Glutamatergic neuron (in vitro differentiated cells): ENCODE measurements at regions not wholly inside any gene's neighbourhood (a gene's known extent, or its start where the extent isn't known, plus 50 kb on each side); places are given as distances from the start of the nearest gene placed in this dataset.

Experiments
- DNase-seq: peaks from one replicate; pipeline ENCODE4 v3.0.0; 2022
- H3K27ac Mint-ChIP-seq: one replicate; pipeline ENCODE4 v1.8.0; 2020; ENCODE audit warnings: mild to moderate bottlenecking, mixed read lengths, inconsistent platforms; ENCODE audit not compliant: unreplicated experiment
- H3K27me3 Mint-ChIP-seq: one replicate; pipeline ENCODE4 v1.8.0; 2020; ENCODE audit warnings: mild to moderate bottlenecking, moderate library complexity, mixed read lengths, inconsistent platforms; ENCODE audit not compliant: unreplicated experiment
- H3K36me3 Mint-ChIP-seq: one replicate; pipeline ENCODE4 v1.8.0; 2020; ENCODE audit warnings: mild to moderate bottlenecking, mixed read lengths, inconsistent platforms; ENCODE audit not compliant: unreplicated experiment
- H3K4me1 Mint-ChIP-seq: one replicate; pipeline ENCODE4 v1.8.0; 2020; ENCODE audit warnings: mild to moderate bottlenecking, low read depth, mixed read lengths, inconsistent platforms; ENCODE audit not compliant: unreplicated experiment
- H3K4me3 Mint-ChIP-seq: one replicate; pipeline ENCODE4 v1.8.0; 2020; ENCODE audit warnings: mild to moderate bottlenecking, mixed read lengths, inconsistent platforms; ENCODE audit not compliant: unreplicated experiment
- H3K9me3 Mint-ChIP-seq: one replicate; pipeline ENCODE4 v1.8.0; 2020; ENCODE audit warnings: mild to moderate bottlenecking, moderate library complexity, mixed read lengths, inconsistent platforms; ENCODE audit not compliant: unreplicated experiment
- TF ChIP-seq, protein P1 (sequence below): fragments of 200-600 bp; sonication (generic); IDR thresholded peaks from one replicate; pipeline ENCODE4 v1.5.0; 2021; ENCODE audit not compliant: partially characterized antibody, unreplicated experiment

DNA sequence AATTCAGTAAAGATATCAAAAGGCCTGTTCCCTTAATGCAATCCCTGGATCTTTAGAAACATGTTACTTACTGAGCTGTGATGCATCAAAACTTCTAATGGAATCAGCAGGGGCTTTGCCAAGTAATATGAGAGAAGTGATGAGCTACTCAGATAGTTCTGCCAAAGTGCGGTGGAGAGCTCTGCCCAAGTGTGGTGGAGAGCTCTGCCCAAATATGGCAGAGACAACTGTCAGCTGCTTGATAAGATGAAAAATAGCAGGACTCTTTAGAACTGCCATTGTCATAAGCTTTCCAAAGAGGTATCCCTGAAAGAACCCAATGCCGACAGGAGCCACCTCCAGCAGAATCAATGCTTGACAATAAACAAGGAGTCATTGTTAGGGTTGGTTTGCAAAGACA, 167.9 kb upstream of the SLC39A10 start:
- H3K9me3 Mint-ChIP-seq: no peaks in the 10 kb centered on the region
- TF ChIP-seq, protein P1, sequence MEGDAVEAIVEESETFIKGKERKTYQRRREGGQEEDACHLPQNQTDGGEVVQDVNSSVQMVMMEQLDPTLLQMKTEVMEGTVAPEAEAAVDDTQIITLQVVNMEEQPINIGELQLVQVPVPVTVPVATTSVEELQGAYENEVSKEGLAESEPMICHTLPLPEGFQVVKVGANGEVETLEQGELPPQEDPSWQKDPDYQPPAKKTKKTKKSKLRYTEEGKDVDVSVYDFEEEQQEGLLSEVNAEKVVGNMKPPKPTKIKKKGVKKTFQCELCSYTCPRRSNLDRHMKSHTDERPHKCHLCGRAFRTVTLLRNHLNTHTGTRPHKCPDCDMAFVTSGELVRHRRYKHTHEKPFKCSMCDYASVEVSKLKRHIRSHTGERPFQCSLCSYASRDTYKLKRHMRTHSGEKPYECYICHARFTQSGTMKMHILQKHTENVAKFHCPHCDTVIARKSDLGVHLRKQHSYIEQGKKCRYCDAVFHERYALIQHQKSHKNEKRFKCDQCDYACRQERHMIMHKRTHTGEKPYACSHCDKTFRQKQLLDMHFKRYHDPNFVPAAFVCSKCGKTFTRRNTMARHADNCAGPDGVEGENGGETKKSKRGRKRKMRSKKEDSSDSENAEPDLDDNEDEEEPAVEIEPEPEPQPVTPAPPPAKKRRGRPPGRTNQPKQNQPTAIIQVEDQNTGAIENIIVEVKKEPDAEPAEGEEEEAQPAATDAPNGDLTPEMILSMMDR: no peak
- no peak overlapping the region for H3K4me3 Mint-ChIP-seq
- no peaks in the 10 kb centered on the region for H3K36me3 Mint-ChIP-seq
- no peak overlapping the region for H3K27ac Mint-ChIP-seq
- no peaks in the 10 kb centered on the region for H3K27me3 Mint-ChIP-seq
- H3K4me1 Mint-ChIP-seq: peaks cover 3% of the 10 kb centered on the region
- DNase-seq: no peak

DNA sequence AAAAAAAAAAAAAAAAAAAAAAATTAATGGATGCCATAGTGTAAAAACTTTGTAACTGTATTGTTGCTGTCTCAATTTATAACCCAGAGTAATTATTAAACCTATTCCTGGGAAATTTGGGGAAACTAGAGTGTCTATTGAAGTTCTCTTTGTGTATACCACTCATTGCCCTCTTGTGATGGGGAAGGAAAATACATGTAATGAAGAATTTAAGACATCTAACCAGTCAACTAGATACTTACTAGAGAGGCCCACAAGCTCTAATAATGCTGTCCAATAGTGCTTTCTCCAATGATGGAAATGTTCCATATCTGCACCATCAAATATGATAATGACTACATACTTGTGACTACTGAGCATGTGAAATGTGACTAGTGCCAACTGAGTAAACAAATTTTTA, 168.5 kb upstream of the SLC39A10 start:
- Mint-ChIP-seq H3K27me3 (no peaks in the 10 kb centered on the region), H3K27ac (no peak overlapping the region), H3K9me3 (no peaks in the 10 kb centered on the region), H3K4me3 (no peak overlapping the region), H3K4me1 (peaks cover 3% of the 10 kb centered on the region), H3K36me3 (no peaks in the 10 kb centered on the region)
- TF ChIP-seq, protein P1: no peak
- no peak for DNase-seq

DNA sequence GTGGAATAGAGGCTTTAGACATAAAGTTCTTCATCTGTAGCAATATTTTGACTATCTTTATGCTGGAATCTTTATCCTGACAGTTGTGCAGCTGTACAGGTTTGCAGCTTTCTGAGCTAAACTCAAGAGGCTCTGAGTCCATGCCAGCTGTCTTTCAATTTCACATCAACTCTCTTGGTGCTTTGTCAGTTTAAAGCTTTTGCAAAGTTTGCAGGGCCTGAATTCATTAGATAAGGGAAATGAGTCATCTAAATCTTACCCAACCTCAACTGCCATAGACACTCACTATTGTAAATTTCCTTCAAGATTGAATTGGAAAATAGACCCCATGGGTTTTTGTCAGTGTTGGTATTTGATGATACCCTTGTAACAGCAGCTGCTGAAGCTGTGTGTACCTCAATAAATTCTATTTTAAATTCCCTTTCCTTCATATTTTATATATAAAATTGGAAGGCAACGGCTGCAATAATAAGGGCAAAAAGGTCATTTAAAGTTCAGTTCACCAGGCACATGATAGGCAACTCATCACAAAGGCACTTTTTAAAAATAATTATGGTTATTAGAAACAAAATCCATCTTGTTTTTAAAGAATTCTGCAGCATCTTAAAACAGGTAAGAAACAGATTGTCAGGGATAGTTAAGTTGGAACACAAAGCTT, 169.9 kb upstream of the SLC39A10 start:
- H3K27me3 Mint-ChIP-seq: no peaks in the 10 kb centered on the region
- H3K4me1 Mint-ChIP-seq: peaks cover 3% of the 10 kb centered on the region
- H3K4me3 Mint-ChIP-seq: no peak overlapping the region
- H3K9me3 Mint-ChIP-seq: no peaks in the 10 kb centered on the region
- TF ChIP-seq, protein P1: no peak
- H3K27ac Mint-ChIP-seq: no peak overlapping the region
- no peaks in the 10 kb centered on the region for H3K36me3 Mint-ChIP-seq
- DNase-seq: no peak

DNA sequence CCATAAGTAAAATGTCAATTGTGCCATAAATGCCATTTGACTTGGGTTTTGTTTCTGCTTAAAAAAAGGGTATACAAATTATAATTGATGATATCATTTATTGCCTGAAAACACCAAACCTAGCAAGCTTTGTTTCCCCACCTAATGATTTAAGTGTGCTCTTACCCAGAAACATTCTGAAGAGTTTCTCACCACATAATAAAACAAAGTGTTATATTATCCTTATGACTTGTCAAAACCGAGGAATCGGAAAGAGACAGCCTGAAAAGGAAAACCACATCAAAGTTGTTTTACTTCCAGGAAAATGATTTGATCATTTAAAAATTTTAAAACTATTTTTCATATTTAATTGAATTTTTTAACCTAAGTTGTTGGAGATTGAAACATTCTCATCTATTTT, 170.5 kb upstream of the SLC39A10 start:
- peaks cover 3% of the 10 kb centered on the region for H3K4me1 Mint-ChIP-seq
- TF ChIP-seq, protein P1: no peak
- no peak for DNase-seq
- H3K27me3 Mint-ChIP-seq: no peaks in the 10 kb centered on the region
- H3K36me3 Mint-ChIP-seq: no peaks in the 10 kb centered on the region
- H3K9me3 Mint-ChIP-seq: no peaks in the 10 kb centered on the region
- no peak overlapping the region for H3K27ac Mint-ChIP-seq
- H3K4me3 Mint-ChIP-seq: no peak overlapping the region

DNA sequence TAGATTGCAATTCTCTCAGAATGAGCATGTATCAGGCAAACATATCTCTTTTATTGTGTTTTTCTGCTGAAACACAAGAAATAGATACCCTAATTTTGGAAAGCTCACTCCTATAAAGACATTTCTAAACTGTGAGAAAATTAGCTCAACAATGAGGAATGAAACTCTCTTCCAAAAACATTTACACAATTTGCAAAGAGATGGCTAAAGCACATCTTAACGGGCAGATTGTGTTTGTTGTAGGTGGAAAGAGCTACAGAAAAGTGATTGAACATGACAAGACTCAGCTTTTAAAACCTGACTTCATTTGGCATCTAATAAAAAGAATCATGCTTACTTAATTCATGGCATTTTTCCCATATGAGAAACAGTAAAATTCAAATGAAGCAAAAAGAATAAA, 175.0 kb upstream of the SLC39A10 start:
- no peak for DNase-seq
- H3K27me3 Mint-ChIP-seq: no peaks in the 10 kb centered on the region
- TF ChIP-seq, protein P1: no peak

More for the DNA sequence above, 175.0 kb upstream of the SLC39A10 start:
- Mint-ChIP-seq H3K4me1 (no peaks in the 10 kb centered on the region), H3K4me3 (no peak overlapping the region), H3K27ac (no peak overlapping the region), H3K36me3 (no peaks in the 10 kb centered on the region), H3K9me3 (no peaks in the 10 kb centered on the region)
